NCI-H748 (cell line): ENCODE measurements at regions not wholly inside any gene's neighbourhood (a gene's known extent, or its start where the extent isn't known, plus 50 kb on each side); places are given as distances from the start of the nearest gene placed in this dataset.
A peak's percentile ranks its signal among the peaks of the same experiment; 100 is the strongest.
"Not testable (repeated sequence)": the region's sequence is repeated elsewhere in the genome, so short reads cannot be mapped to it uniquely, and the experiment has no call there.

ENCODE experiments used
- DNase-seq: peaks from one replicate; lab custom pipeline; 2025; ENCODE audit not compliant: unreplicated experiment; lab: John Stamatoyannopoulos, UW

- DNase-seq = no peak
These were observed 147.4 kb downstream of the SEC14L1 start for GRCh38 chr17:77288115-77288619.

- DNase-seq = not testable (repeated sequence)
These were observed 150.2 kb downstream of the SEC14L1 start for GRCh38 chr17:77290759-77291558.

- DNase-seq = no peak
These were observed 151.0 kb downstream of the SEC14L1 start for GRCh38 chr17:77291591-77292386.

- DNase-seq = no peak
These were observed 154.0 kb downstream of the SEC14L1 start for GRCh38 chr17:77294761-77295160.

GRCh38 chr17:77295241-77295853 lies 154.6 kb downstream of the SEC14L1 start:
- no peak for DNase-seq

- DNase-seq = no peak
These were observed 156.1 kb downstream of the SEC14L1 start for GRCh38 chr17:77296769-77297409.

- no peak for DNase-seq
These were observed 157.2 kb downstream of the SEC14L1 start for GRCh38 chr17:77297693-77298666.

GRCh38 chr17:77298811-77299210 lies 158.0 kb downstream of the SEC14L1 start:
- no peak for DNase-seq

- no peak for DNase-seq
These were observed 158.7 kb downstream of the SEC14L1 start for GRCh38 chr17:77299256-77300015.

GRCh38 chr17:77300016-77300686 lies 159.4 kb downstream of the SEC14L1 start:
- no peak for DNase-seq

- peak; percentile 6 for DNase-seq
These were observed 161.0 kb downstream of the SEC14L1 start for GRCh38 chr17:77301694-77302266.

- no peak for DNase-seq
These were observed 161.9 kb downstream of the SEC14L1 start for GRCh38 chr17:77302682-77303081.

GRCh38 chr17:77303620-77304019 lies 162.9 kb downstream of the SEC14L1 start:
- no peak for DNase-seq

GRCh38 chr17:77304051-77304745 lies 163.4 kb downstream of the SEC14L1 start:
- DNase-seq = peak; percentile 7

- no peak for DNase-seq
These were observed 164.1 kb downstream of the SEC14L1 start for GRCh38 chr17:77304746-77305473.

- DNase-seq = no peak
These were observed 165.4 kb downstream of the SEC14L1 start for GRCh38 chr17:77306048-77306789.
